GM12878 (cell line): ENCODE measurements at regions not wholly inside any gene's neighbourhood (a gene's known extent, or its start where the extent isn't known, plus 50 kb on each side); places are given as distances from the start of the nearest gene placed in this dataset.

Source experiments
- BCLAF1 ChIP-seq: fragments of 450-650 bp; IDR thresholded peaks from 2 replicates; pipeline ENCODE4 v1.6.1; 2017; ENCODE audit warnings: antibody characterized with exemption, mild to moderate bottlenecking, moderate library complexity
- CTCF ChIP-seq, 3 experiments: IDR thresholded peaks in 2 of 3; conservative IDR thresholded peaks in 1 of 3; 2 replicates each; pipeline ENCODE4 v1.5.1; 2011; ENCODE audit warnings: low read depth in 3 of 3, low read length in 3 of 3, mild to moderate bottlenecking in 3 of 3, control low read depth in 2 of 3, moderate library complexity in 2 of 3, inconsistent platforms in 1 of 3, mixed read lengths in 1 of 3; ENCODE audit not compliant: control insufficient read depth in 2 of 3, insufficient read depth in 1 of 3; ENCODE audit errors: extremely low read depth in 1 of 3
- HCFC1 ChIP-seq: fragments of 150-350 bp; IDR thresholded peaks from 2 replicates; pipeline ENCODE4 v1.6.1; 2014; ENCODE audit warnings: low read length
- PML ChIP-seq: IDR thresholded peaks from 2 replicates; pipeline ENCODE4 v1.6.1; 2012; ENCODE audit warnings: low read length, inconsistent platforms
- POLR2A ChIP-seq: IDR thresholded peaks from 2 replicates; pipeline ENCODE4 v1.6.1; 2011; ENCODE audit warnings: low read depth, mild to moderate bottlenecking, low read length
- RELA ChIP-seq: fragments of 450-650 bp; IDR thresholded peaks from 2 replicates; pipeline ENCODE4 v1.8.0; 2014; ENCODE audit warnings: borderline replicate concordance; ENCODE audit not compliant: partially characterized antibody
- ZNF207 ChIP-seq: fragments of 450-650 bp; IDR thresholded peaks from 2 replicates; pipeline ENCODE4 v1.6.1; 2014; ENCODE audit warnings: antibody characterized with exemption, mild to moderate bottlenecking, borderline replicate concordance
- ZNF274 ChIP-seq: IDR thresholded peaks from one replicate; pipeline ENCODE4 v1.8.0; 2011; ENCODE audit not compliant: insufficient read length, insufficient read depth

- TF ChIP-seq CTCF (IDR thresholded peaks at IDR 0.05 in 2 of 3, conservative IDR thresholded peaks at IDR 0.05 in 1 of 3; ENCODE audit: control insufficient read depth in 2 of 3, extremely low read depth in 1 of 3, insufficient read depth in 1 of 3, low read depth in 3 of 3, low read length in 3 of 3) (peak; percentile 58 to 77 (median 65)), POLR2A (no peak), ZNF207 (no peak), BCLAF1 (no peak), ZNF274 (no peak), PML (no peak), HCFC1 (no peak), RELA (no peak)
Measured at GRCh38 chr2:198296665-198297308, 492.4 kb downstream of the PLCL1 start.
